CD4-positive, alpha-beta T cell treated with Interleukin-2 at 100 ng/mL for 4 hours (primary cell): ENCODE measurements at regions not wholly inside any gene's neighbourhood (a gene's known extent, or its start where the extent isn't known, plus 50 kb on each side); places are given as distances from the start of the nearest gene placed in this dataset.
"Not testable (repeated sequence)": the region's sequence is repeated elsewhere in the genome, so short reads cannot be mapped to it uniquely, and the experiment has no call there.

Source experiments
- DNase-seq: peaks from one replicate; pipeline ENCODE4 v3.0.0-alpha.2; 2020; ENCODE audit warnings: low spot score

- no peak for DNase-seq
Measured at GRCh38 chr13:66237411-66238062, 992.6 kb downstream of the PCDH9 start.

GRCh38 chr13:66234159-66234558 is 996.0 kb downstream of the PCDH9 start:
- DNase-seq, result no peak

GRCh38 chr13:66231958-66232357 is 998.2 kb downstream of the PCDH9 start:
- not testable (repeated sequence) for DNase-seq

- DNase-seq, result no peak
Measured at GRCh38 chr13:66225072-66225471, 1005.1 kb downstream of the PCDH9 start.

GRCh38 chr13:66224663-66225062 is 1005.5 kb downstream of the PCDH9 start:
- no peak for DNase-seq

- no peak for DNase-seq
Measured at GRCh38 chr13:66222926-66223325, 1007.2 kb downstream of the PCDH9 start.

- DNase-seq, result no peak
Measured at GRCh38 chr13:66222127-66222526, 1008.0 kb downstream of the PCDH9 start.

- no peak for DNase-seq
Measured at GRCh38 chr13:66219506-66219905, 1010.6 kb downstream of the PCDH9 start.

- DNase-seq, result no peak
Measured at GRCh38 chr13:66218583-66218982, 1011.6 kb downstream of the PCDH9 start.

GRCh38 chr13:66216728-66217127 is 1013.4 kb downstream of the PCDH9 start:
- no peak for DNase-seq

- no peak for DNase-seq
Measured at GRCh38 chr13:66214467-66214866, 1015.7 kb downstream of the PCDH9 start.

GRCh38 chr13:66212511-66212910 is 1017.6 kb downstream of the PCDH9 start:
- DNase-seq, result no peak

GRCh38 chr13:66210677-66211076 is 1019.5 kb downstream of the PCDH9 start:
- DNase-seq, result no peak

GRCh38 chr13:66208589-66208988 is 1021.5 kb downstream of the PCDH9 start:
- DNase-seq, result no peak

- no peak for DNase-seq
Measured at GRCh38 chr13:66207610-66208009, 1022.5 kb downstream of the PCDH9 start.

- no peak for DNase-seq
Measured at GRCh38 chr13:66205807-66206206, 1024.3 kb downstream of the PCDH9 start.

- DNase-seq, result no peak
Measured at GRCh38 chr13:66200555-66200954, 1029.6 kb downstream of the PCDH9 start.

GRCh38 chr13:66195238-66195637 is 1034.9 kb downstream of the PCDH9 start:
- DNase-seq, result no peak

- DNase-seq, result no peak
Measured at GRCh38 chr13:66189986-66190385, 1040.2 kb downstream of the PCDH9 start.

GRCh38 chr13:66180836-66181235 is 1049.3 kb downstream of the PCDH9 start:
- DNase-seq, result no peak

- DNase-seq, result no peak
Measured at GRCh38 chr13:66171920-66172319, 1058.2 kb downstream of the PCDH9 start.

- no peak for DNase-seq
Measured at GRCh38 chr13:66162470-66162869, 1067.7 kb downstream of the PCDH9 start.

GRCh38 chr13:66159511-66159910 is 1070.6 kb downstream of the PCDH9 start:
- DNase-seq, result no peak

- no peak for DNase-seq
Measured at GRCh38 chr13:66154976-66155375, 1075.2 kb downstream of the PCDH9 start.

- no peak for DNase-seq
Measured at GRCh38 chr13:66154354-66154753, 1075.8 kb downstream of the PCDH9 start.
